ENCODE measurements at regions not wholly inside any gene's neighbourhood (a gene's known extent, or its start where the extent isn't known, plus 50 kb on each side); places are given as distances from the start of the nearest gene placed in this dataset.
"Not testable (repeated sequence)": the region's sequence is repeated elsewhere in the genome, so short reads cannot be mapped to it uniquely, and the experiment has no call there.

DNA sequence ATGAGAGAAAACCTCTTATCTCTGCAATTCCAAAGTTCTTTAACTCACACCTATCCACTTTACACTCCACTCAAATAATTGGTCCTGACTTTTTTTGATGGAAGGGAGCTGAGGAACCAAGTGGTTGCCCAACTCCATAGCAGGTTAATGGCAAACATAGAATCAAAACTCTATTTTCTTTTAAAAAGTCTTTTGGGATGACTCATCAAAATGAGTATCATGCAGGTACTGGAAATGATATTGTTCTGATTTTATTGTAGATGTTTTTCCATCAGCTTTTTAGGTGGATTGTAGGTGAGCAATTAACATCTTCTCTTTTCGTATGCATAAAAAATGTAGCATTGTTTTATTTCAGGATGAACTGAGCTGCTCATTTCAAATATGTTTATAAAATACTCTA, 239.5 kb downstream of the SATB1 start:
- DNase-seq: no peak

DNA sequence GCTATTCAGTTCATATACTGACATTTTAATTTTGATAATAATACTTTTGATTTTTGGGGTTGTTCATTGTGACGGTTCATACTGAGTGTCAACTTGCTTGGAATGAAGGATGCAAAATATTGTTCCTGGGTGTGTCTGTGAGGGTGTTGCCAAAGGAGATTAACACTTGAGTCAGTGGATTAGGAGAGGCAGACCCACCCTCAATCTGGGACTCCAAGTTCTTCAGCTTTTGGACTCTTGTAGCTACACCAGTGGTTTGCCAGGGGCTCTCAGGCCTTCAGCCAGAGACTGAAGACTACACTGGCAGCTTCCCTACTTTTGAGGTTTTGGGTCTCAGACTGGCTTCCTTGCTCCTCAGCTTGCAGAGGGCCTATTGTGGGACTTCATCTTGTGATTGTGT, 242.2 kb downstream of the SATB1 start:
- not testable (repeated sequence) for DNase-seq

DNA sequence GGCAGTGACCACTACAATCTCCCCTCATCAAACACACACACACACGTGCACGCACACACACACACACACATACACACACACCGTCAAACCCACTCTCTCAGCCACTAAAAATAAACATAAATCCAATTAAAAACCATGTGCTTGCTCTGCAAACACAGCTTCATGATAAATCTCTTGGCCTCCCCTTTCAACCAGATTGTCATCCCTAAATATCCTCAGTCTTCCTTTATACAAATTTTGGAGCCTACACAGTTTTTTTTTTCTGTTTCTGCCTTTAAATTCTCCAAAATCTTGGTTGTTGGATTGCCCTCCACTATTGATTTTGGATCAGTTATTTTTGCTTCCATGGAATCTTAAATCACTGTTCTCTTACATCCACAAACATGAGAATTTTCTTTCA, 245.6 kb downstream of the SATB1 start:
- DNase-seq: no peak

DNA sequence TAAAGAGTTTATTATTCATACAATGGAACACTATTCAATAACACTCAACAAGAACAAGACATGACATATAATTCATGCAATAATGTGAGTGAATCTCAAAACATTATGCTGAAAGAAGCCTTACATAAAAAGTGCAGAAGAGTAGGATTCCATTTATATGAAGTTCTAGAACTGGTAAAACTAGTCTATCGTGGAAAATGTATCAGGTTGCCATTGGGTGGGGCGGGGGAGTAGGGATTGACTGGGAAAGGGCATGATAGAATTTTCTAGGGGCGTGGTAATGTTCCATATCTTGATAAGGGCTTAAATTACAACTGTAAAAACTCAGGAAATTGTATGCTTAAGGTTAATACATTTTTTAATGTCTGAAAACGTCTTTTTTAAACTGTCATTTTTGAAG, 247.9 kb downstream of the SATB1 start:
- no peak for DNase-seq

DNA sequence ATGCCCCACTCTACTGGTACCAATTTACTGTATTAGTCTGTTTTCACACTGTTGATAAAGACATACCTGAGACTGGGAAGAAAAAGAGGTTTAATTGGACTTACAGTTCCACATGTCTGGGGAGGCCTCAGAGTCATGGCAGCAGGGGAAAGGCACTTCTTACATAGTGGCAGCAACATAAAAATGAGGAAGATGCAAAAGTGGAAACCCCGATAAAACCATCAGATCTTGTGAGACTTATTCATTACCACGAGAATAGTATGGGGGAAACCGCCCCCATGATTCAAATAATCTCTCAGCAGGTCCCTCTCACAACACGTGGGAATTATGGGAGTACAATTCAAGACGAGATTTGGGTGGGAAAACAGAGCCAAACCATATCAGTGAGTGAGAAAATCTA, 251.2 kb downstream of the SATB1 start:
- DNase-seq: not testable (repeated sequence)

DNA sequence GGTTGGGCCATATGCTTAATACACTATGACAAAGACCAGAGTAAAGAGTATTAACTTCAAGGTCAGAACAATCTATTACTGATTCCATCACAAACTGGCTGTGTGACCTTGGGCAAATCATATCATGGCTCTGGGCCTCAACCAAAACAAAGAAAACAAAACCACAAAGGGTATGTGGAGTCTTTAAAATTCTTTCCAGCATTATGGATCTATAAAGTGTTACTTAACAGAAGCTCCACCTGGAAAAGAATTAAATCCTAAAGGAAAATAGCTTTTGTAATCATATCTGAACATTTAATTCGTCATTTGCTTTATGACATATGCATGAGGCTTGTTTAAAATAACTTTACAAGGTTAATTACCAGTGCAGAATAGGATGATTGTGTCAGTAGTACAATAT, 265.5 kb downstream of the SATB1 start:
- DNase-seq: no peak

DNA sequence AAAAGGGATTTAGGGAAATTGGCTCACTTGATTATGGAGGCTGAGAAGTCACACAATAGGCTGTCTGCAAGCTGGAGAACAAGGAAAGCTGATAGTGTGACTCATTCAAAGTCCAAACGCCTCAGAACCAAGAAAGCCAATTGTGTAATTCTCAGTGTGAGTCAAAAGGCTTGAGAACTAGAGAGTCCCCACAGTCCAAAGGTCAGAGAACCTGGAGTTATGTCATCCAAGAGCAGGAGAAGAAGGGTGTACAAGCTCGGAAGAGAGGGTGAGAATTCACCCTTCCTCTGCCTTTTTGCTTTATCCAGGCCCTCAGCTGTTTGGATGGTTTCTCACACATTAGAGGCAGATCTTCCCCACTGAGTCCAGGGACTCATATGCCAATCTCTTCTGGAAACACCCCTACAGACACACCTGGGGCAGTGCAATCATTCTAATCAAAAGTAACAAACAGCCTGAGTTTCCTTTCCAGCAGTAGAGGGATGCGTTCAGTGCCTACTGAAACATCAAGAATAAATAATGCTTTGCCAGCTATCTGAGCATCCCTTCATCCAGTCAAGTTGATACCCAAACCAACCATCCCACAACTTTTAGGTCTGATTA, 271.5 kb downstream of the SATB1 start:
- no peak for DNase-seq

DNA sequence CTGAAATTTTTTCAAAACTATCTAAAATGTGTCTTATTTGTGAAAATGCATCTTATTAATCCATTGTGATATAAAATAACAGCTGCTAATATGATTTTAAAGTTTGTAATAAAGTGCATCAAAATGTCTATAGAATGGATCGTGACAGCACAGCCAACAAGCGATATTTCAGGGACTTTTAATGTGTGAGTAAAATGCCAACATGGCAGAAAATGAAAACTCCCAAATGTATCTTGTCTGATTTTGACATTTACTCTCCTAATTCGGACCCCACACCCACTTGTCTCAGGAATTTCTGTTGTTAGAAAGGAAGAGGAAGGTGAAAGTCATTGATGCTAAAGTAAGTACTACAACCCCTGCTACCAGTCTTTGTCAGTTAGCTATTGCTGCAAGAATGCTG, 273.9 kb downstream of the SATB1 start:
- DNase-seq: no peak

DNA sequence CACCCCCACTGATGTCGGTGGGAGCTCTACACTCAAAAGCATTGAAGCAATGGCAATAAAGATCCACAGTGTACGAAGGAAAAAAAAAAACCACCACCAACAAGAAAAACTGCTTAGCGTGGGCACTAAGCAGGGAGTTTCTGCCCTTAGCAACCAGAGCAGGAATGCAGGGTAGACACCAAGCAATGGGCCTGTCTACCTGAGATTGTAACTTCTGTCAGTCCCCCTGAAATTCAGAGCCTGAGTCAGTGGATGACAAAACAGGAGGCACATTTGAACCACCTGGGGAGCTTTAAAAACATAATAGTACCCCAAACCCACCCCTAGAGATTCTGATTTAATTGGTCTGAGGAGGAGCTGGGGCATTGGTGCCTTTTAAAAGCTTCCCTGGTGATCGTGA, 275.2 kb downstream of the SATB1 start:
- no peak for DNase-seq

DNA sequence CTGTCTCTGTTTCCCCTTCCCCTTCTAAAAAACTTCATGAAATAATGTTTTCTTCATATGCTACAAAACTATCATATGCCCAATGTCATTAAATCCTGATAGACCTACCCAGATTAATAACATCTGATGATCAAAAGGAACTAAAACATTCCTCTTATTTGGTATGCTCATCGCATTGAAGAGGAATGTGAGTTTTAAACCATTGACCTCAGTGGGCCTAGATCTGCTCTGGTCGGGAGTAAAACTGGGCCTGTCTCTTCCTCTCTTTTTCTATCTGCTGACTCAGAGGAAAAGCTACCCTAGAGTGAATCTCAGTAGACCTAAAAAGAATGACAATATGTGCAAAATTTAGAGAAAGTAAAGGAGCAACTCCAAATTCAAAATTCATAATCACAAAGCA, 275.8 kb downstream of the SATB1 start:
- DNase-seq: no peak

DNA sequence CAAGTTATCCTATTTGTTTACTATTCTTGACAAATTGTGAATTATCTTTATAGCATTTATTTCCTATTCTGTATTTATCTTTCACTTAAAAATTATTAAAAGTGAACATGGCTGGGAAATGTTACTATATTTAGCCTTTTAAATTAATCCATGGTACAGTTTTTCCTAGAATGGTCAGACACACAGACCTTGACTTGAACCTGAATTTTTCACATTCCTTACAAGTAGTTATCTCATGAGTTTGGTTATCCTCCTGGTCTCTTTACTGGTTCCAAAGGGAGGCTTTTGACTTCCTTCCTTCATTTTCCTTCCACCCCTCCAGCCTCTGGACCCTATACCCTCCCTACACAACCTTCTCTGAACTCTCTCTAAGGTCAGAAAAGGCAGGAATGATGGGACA, 280.6 kb downstream of the SATB1 start:
- DNase-seq: no peak

DNA sequence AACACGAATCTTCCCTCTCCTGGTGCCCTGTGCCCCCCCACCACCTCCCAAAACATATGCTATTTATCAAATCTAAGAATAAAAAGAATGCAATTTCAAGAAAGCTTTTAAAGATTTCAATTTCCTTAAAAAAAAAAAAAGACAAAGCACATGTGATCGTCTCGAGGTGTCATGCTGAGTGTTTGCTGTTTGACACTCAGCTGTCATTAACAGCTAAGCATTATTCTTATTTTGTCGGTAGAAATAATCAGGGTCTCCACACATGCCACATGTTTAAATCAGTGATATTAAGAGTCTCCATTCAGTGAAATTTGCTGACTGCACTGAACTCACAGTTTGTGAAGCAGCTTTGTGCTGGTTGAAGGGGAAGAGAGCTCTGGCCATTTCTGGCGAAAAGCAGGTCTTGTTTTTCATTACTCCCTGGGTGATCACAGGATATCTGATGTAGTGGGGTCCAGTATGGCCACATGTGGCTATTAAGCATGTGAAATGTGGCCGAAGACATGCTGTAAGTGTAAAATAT, 281.8 kb downstream of the SATB1 start:
- no peak for DNase-seq

DNA sequence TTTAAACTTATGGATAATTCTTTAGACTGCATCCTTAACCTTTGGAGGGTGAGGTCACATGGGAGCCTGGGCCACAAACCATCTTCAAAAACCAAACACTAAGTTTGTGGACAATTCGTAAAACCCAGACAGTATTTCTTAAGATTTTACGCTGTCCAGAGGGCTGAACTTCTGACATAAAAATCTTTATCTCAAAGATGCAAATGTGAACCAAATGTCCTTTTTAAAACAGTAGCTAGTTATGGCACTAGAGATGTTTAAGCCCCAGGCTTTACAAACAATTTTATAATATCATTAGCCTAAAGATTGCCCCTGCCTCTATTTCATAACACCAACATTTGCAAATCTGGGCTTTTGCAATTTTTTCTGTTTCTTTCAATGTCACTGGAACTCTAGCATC, 287.2 kb downstream of the SATB1 start:
- DNase-seq: no peak

DNA sequence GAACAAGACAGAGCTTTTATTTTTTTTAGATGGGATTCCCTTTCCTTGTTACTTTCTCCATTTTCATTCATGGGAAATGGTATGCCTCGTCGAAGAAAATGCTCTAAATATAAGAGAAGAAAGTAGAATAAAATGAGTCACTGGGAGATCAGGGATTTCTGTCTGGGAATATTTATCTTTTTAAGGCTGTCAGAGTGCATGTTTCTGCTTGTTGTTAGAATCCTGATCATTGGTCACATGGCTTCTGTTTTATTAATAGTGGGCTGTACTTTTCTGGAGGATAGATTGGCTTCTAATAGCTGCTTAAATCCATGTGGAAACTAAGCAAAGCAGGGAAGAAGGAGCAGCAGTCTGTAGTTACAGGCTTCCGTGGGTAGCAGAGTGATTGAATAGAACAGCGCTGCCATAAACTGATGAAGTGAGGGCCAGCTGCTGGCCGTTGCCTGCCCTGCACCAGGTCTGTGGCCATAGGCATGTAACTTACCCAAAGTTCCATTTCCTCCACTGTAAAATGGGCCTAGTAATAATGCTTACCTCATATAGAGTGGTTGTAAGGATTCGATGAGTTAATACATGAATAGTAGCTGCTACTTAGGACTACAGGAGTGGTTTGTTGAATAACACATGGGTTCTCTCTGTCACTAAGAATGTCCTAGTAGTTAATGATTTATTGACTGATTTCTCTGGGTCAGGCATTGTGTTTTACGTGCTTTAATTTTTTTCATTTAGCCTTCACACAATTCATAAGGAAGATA, 289.9 kb downstream of the SATB1 start:
- DNase-seq: no peak

DNA sequence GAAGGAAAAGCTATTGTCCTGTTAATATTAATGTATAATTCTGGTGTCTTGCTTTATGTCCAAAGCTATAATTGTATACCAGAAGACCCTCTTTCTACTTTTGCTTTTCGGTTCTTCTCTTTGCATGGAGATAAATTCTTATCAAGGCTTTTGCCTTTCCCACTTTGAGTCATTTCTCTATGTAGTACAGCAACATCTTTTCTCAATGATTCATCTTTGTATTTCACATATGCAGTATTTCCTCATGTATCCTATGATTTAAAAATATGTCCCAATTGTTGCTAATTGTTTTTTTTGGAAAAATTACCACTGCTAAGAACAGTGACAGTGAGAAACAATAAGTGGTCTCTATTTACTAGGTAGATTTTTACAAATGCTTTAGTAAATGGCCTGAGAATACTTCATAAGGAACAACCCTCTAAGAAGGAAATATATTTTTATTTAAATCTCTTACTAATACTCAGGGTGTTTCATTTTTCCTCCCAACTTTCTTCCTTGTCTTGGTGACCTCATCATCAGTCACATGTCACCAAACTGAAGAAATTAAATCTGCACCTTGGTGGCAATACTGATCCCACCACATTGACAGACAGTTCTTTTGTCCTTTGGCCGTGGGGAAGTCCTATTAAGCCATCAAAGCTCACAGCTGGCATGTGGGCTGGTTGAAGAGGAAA, 290.6 kb downstream of the SATB1 start:
- no peak for DNase-seq

DNA sequence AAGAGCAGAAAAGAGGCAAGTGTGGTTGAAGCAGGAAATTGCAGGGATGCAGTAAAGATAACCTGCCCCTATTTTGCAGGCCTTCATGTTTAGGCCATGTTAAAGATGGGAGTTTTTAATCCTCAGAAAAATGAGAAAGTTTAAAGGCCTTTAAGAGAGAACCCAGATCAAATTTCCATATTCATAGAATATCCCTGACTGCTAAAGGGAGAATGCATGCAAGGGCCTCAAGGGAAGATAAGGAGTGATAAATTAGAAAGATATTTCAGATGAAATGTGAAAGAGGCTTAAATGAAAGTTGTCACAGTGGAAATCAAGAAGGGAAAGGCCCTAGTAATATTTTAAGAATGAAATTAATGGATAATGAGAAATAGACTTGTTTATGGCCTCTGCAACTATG, 292.1 kb downstream of the SATB1 start:
- no peak for DNase-seq

DNA sequence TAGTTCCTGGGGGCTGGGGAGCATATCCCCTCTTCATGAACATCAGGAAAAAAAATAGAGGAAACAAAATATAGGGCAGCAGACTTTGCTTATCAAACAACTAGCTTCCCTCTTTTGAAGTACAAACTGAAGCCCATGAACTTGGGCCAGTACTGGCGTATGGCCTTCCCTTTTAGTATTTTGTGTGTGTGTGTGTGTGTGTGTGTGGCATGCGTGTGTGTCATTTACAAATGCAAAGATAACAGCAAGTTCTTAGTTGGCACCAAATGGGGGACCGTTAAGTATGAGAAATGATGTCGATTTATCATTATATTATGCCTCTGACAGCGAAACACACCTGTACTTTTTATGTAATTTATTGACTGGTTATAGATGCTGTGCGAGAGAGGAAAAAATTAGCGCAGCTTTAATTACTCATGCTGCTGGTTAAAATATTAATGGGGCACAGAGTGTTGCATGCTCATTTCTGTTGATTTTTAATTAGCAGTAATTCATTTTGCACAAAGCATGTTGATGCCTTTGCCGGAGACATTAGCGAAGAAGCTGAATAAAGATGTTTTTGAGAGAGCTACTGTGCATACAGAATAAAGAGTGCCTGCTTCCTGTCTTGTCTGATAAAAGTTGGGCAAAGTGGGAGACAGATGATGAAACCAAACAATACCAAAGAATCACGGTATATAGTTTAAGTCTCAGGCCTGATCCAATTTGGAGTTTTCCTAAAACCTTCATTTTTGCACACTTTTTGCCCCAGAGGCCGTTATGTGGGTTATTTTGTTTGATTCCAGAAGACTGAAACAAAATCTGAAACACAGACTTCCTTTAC, 297.1 kb downstream of the SATB1 start:
- no peak for DNase-seq

DNA sequence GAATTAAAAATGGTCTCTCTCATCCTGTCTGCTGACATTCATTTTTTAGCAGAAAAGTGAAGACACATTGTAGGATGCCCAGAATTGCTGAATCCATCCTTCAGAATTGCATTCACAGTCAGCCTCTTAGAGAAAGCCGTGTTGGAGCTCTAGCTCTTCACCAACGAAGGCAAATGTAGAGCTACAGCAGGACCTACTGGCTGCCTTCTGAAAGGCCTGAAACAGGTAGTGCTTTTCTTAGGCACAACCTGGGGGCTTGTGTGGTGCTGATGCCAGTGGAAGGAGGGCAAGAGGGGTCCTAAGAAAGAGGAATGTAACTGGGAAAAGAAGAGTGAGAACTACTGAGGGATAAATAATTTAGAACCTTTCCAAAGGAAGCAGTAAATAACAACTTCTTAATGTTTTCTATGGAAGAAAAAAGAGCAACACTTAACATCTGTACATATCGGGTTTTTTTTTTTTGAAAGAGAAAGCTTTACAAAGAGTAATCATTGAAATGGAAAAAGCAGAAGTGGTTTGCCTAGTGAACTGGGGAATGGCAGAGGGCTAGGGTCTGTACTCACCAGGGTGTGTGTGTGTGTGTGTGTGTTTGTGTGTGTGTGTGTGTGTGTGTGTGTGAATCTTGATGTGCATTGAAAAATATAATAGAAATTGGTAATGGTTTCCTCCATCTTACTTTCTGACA, 297.8 kb downstream of the SATB1 start:
- no peak for DNase-seq

DNA sequence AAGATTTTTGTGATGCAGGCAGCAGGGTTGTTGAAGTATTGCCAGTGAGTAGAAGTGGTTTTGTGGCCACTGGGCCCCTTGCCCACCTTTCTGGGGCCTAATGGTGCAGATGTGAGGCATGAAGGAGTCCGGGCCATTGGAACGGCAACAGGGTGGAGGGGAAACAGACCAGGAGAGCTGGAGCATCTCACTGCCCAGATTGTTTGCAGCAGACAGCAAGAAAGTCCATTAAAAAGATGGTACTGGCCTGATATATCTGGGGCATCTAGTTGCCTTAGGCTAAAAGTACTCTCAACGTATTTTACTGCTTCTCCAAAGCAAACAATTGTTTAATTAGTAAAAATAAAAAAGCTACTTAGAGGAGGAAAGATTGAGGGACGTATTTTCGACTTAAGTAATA, 298.4 kb downstream of the SATB1 start:
- DNase-seq: no peak

DNA sequence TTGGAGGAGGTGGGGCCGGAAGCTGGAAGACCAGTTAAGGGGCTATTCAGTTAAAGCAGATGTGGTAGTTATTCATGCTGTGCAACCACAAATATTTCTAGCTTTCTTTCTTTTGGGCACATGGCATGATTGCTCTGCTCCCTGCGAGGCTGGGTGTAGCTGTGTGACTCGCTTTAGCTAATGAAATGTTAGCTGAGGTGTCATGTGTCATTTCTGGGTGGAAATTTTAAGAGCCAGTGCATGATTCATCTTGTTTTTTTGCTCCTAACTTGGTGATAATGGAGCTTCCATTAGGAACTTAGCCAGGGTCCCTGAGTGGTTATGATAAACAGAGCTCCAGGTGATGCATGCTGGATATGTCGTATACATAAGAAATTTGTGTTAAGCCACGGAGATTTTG, 300.6 kb downstream of the SATB1 start:
- DNase-seq: no peak

DNA sequence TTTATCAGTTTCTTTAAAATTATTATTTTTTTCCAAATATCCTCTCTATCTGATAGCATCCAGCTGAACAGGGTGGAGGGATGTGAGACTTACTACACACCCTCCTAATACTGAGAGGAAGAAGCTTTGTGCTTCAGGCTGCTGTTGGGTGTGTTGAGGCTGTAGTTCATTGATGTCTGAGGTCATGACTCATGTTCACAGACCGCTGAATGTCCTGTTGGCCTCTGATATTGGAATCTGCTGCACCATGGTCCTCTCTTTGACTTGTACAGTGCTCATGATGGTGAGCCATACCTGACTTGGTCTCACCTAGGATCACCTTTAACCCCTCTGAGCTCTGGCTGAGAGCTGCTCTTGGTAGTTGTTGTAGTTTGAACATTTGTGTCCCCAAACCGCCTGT, 302.9 kb downstream of the SATB1 start:
- no peak for DNase-seq

DNA sequence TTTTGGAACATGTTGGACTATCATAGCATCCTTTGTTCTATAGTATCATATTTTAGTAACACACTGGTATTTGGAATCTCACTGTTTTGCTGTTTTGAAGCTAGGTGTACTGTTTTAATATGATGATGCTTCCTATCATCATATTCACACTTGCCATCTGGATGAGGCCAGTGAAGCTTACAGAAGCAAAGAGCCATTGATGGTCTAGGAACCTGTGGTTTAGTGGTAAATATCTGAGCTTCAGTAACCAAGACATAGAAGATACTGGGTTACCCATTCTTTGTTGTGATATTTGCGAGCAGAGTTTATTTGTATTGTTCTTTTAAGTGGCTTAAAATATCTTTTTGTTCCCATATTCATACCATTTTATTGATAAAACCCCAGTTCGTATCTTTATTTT, 304.1 kb downstream of the SATB1 start:
- DNase-seq: no peak

DNA sequence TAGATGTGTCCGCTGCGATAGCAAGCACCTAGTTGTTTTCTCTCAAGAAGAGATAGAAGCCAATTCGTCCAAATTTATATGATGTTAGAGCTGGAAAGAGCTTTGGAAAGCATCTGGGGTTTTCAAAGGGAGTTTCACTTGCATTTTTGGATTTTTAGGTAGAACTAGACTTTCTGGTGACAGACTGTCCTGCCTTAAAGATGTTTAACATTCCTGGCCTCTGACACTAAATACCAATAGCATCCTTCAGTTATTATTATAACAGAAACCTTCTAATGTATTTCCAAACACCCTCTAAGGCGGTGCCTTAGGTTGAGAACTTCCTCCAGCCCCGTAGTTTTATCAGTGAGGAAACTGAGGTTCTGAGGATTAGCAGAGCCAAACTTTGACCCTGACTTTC, 305.3 kb downstream of the SATB1 start:
- DNase-seq: no peak
